BJ (cell line): ENCODE measurements at regions not wholly inside any gene's neighbourhood (a gene's known extent, or its start where the extent isn't known, plus 50 kb on each side); places are given as distances from the start of the nearest gene placed in this dataset.

Source experiments
- CTCF ChIA-PET: fragments of 350-600 bp; formaldehyde crosslinking; extraction: SDS; loops from one replicate; lab custom pipeline; 2021; ENCODE audit warnings: antibody characterized with exemption, inconsistent platforms; lab: Yijun Ruan, JAX
- POLR2A ChIA-PET: fragments of 300-600 bp; sonication (Branson Sonifier 250); formaldehyde crosslinking; extraction: SDS; loops from one replicate; lab custom pipeline; 2021; ENCODE audit warnings: antibody characterized with exemption; lab: Charles Lee
- DNase-seq: peaks from one replicate; pipeline ENCODE4 v3.0.0-alpha.2; 2011; ENCODE audit warnings: low read depth
- H3K27me3 ChIP-seq: 2 replicates; pipeline ENCODE4 v1.6.0; 2011; ENCODE audit warnings: low read length; ENCODE audit not compliant: control insufficient read depth, insufficient read depth
- H3K36me3 ChIP-seq: 2 replicates; pipeline ENCODE4 v1.5.1; 2011; ENCODE audit warnings: low read length; ENCODE audit not compliant: control insufficient read depth, insufficient read depth
- H3K4me3 ChIP-seq: 2 replicates; pipeline ENCODE4 v1.5.1; 2011; ENCODE audit warnings: low read depth, mild to moderate bottlenecking, control low read depth, low read length
- TF ChIP-seq, protein P1 (sequence below): IDR thresholded peaks from 2 replicates; pipeline ENCODE4 v1.5.1; 2011; ENCODE audit warnings: low read depth, mild to moderate bottlenecking, control low read depth, inconsistent platforms, low read length, moderate library complexity; ENCODE audit not compliant: insufficient read depth

DNA sequence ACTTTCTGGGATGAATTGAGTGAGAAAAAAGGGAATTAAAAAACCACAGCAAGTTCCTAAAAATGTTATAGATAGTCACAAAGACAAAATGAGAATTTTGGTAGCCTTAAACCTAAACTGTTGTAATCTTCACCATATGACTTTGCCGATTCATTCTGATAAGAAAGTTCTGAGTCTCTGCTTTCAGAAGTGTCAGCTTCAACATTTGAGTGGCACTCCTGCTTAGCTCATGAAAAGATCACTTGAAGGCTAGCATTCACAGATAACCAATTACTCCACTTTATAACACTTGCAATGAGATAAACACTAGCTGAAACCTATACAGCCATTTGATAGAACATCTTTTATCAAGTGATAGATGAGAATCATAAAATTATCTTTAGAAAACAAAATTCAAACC, 288.1 kb upstream of the POU1F1 start:
- no peaks in the 10 kb centered on the region for H3K36me3 ChIP-seq
- DNase-seq: no peak
- TF ChIP-seq, protein P1, sequence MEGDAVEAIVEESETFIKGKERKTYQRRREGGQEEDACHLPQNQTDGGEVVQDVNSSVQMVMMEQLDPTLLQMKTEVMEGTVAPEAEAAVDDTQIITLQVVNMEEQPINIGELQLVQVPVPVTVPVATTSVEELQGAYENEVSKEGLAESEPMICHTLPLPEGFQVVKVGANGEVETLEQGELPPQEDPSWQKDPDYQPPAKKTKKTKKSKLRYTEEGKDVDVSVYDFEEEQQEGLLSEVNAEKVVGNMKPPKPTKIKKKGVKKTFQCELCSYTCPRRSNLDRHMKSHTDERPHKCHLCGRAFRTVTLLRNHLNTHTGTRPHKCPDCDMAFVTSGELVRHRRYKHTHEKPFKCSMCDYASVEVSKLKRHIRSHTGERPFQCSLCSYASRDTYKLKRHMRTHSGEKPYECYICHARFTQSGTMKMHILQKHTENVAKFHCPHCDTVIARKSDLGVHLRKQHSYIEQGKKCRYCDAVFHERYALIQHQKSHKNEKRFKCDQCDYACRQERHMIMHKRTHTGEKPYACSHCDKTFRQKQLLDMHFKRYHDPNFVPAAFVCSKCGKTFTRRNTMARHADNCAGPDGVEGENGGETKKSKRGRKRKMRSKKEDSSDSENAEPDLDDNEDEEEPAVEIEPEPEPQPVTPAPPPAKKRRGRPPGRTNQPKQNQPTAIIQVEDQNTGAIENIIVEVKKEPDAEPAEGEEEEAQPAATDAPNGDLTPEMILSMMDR: no peak
- no peak overlapping the region for H3K4me3 ChIP-seq
- CTCF ChIA-PET: no interaction called here
- POLR2A ChIA-PET: no interaction called here
- no peaks in the 10 kb centered on the region for H3K27me3 ChIP-seq

DNA sequence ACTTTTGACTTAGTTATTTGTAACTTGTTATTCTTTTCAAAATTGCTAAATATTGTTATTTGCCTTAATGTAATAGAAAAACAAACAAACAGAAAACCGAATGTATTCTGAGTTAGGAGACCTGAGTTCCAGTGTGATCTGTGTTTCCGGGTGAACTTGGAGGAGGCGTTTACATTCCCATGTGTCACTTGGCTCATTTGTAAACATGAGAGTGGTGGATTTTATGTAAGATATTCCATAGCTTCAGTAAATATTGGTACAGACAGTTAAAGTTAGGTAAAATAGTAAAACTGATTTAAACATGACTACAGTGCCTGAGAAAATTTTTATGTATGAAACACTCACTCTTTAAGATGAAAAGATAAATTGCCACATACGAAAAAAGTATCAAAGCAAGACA, 287.3 kb upstream of the POU1F1 start:
- POLR2A ChIA-PET: no interaction called here
- TF ChIP-seq, protein P1: no peak
- Histone ChIP-seq H3K27me3 (no peaks in the 10 kb centered on the region), H3K4me3 (no peak overlapping the region), H3K36me3 (no peaks in the 10 kb centered on the region)
- CTCF ChIA-PET: interaction anchor here (0.7 kb wide), 1 partner anchor 230 kb away, joined by 3 read pairs; no protein-coding TSS in a partner anchor
- DNase-seq: no peak

DNA sequence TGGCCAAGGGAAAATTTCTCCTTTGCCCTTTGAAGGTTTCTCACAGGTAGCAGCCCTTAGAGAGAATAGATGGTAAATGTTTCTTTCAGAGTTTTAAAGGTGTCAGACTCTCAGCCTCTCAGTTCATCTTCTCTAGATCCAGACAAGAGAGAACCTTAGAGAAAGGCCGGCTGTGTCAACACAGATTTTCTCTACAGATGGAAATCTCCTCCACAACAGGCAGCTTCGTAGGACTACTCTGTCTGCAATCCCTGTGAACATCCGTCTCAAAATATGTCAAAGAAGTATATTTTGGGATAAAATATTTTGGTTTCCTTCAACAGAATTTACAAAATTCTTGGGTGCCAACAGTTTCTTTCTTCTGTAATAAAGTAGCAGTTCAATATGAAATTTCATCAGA, 282.1 kb upstream of the POU1F1 start:
- ChIA-PET CTCF (no interaction called here), POLR2A (no interaction called here)
- H3K4me3 ChIP-seq: no peak overlapping the region
- no peak for DNase-seq
- H3K27me3 ChIP-seq: no peaks in the 10 kb centered on the region
- H3K36me3 ChIP-seq: no peaks in the 10 kb centered on the region
- TF ChIP-seq, protein P1: no peak

DNA sequence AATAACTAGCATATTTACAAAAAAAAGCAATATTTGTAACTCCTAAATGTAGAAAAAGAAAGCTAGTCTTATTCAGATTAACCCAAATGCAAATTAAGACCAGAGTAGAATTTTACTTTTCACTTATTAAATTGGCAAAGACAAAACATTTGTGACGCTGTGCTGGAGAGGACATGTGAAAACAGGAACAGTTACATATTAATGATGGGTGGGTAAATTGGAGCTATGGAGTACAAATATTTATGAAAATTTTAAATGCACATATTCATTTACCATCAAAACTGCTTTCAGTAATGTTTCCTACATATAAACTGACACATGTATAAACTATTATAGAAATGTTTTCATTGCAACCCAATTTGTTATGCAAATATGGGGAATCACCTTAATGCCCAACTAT, 278.9 kb upstream of the POU1F1 start:
- POLR2A ChIA-PET: no interaction called here
- Histone ChIP-seq H3K36me3 (no peaks in the 10 kb centered on the region), H3K27me3 (no peaks in the 10 kb centered on the region), H3K4me3 (no peak overlapping the region)
- TF ChIP-seq, protein P1: no peak
- DNase-seq: no peak
- CTCF ChIA-PET: interaction anchor here (0.7 kb wide), 1 partner anchor 15 kb away, joined by 3 read pairs; no protein-coding TSS in a partner anchor

DNA sequence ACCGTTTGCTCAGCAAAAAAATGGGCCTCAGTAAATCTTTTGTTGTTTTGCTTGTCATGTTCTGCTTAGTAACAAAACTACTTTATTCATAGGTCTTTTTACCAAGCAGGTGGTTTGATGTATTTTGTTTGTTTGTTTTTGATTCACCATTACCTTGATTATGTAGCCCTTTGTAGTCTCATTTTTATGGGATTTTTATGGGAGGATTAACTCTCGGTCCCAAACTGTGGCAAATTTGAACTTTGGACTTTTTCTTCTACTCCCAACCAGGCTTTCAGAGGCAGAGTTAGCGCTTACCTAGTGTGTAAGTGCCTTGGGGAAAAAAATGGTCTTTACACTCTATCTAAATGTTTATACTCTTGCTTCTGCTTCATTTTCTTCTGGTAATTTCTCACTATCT, 276.7 kb upstream of the POU1F1 start:
- DNase-seq: no peak
- POLR2A ChIA-PET: no interaction called here
- TF ChIP-seq, protein P1: no peak
- H3K27me3 ChIP-seq: no peaks in the 10 kb centered on the region
- no peak overlapping the region for H3K4me3 ChIP-seq
- H3K36me3 ChIP-seq: no peaks in the 10 kb centered on the region
- CTCF ChIA-PET: no interaction called here
